DOHH2 (cell line): ENCODE measurements at regions not wholly inside any gene's neighbourhood (a gene's known extent, or its start where the extent isn't known, plus 50 kb on each side); places are given as distances from the start of the nearest gene placed in this dataset.

Experiments
- CTCF ChIP-seq: fragments of 200-600 bp; sonication (generic); IDR thresholded peaks from one replicate; pipeline ENCODE4 v1.5.1; 2014; ENCODE audit warnings: antibody characterized with exemption, mild to moderate bottlenecking, low read depth, low read length; ENCODE audit not compliant: poor library complexity, severe bottlenecking
- EZH2phosphoT487 ChIP-seq: fragments of 200-600 bp; sonication (generic); IDR thresholded peaks from 2 replicates; pipeline ENCODE4 v1.6.1; 2017; ENCODE audit warnings: borderline replicate concordance, mild to moderate bottlenecking, antibody characterized with exemption, low read length, moderate library complexity, mixed read lengths

- TF ChIP-seq CTCF (no peak), EZH2phosphoT487 (no peak)
These were observed 77.9 kb upstream of the SDK2 start for GRCh38 chr17:73722165-73722564.
